T47D (cell line): ENCODE measurements at regions not wholly inside any gene's neighbourhood (a gene's known extent, or its start where the extent isn't known, plus 50 kb on each side); places are given as distances from the start of the nearest gene placed in this dataset.
"Not testable (repeated sequence)": the region's sequence is repeated elsewhere in the genome, so short reads cannot be mapped to it uniquely, and the experiment has no call there.

Experiments used
- DNase-seq, 2 experiments: peaks; one replicate each; pipeline versions ENCODE4 v3.0.0 to v3.0.0-alpha.2; 2011 to 2012; ENCODE audit warnings: low read depth in 1 of 2, low spot score in 1 of 2
- JUND ChIP-seq: IDR thresholded peaks from 2 replicates; pipeline ENCODE4 v1.6.1; 2012; ENCODE audit warnings: low read depth
- in situ Hi-C: cut with HindIII; loops from 2 replicates; pipeline ENCODE4 v1.10.0; 2016; ENCODE audit warnings: low sequenced_read_pairs, low pct_unique_long_range_greater_than_20kb

- TF ChIP-seq JUND: no peak
- DNase-seq: no peak
- in situ Hi-C loops: no loop called here
Measured at GRCh38 chr3:112734171-112734570, 93.2 kb upstream of the CCDC80 start.

- no peak for DNase-seq
- in situ Hi-C loops: no loop called here
- no peak for TF ChIP-seq JUND
Measured at GRCh38 chr3:112730210-112730609, 89.3 kb upstream of the CCDC80 start.

- in situ Hi-C loops: no loop called here
- TF ChIP-seq JUND: no peak
- no peak for DNase-seq
Measured at GRCh38 chr3:112721231-112721630, 80.3 kb upstream of the CCDC80 start.

DNA sequence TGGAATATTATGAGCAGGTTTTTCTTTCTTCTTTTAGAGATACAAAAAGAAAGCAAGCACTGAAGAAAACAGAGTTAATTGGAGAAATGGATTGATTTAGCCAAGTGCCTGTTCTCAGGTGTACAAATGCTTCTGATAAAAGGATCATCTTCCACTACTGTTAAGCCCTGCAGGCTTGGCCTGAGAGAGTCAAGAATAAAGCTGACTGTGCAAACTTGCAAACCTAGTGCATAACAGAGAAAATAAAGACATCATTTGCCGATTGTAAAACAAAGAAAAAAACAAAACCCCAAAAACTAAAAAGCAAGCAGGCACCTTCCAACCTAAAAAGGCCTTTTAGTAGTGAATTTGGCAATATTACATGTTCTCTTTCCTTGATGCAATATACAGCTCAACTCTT is 78.0 kb upstream of the CCDC80 start:
- no peak for DNase-seq
- TF ChIP-seq JUND: no peak
- in situ Hi-C loops: no loop called here

DNA sequence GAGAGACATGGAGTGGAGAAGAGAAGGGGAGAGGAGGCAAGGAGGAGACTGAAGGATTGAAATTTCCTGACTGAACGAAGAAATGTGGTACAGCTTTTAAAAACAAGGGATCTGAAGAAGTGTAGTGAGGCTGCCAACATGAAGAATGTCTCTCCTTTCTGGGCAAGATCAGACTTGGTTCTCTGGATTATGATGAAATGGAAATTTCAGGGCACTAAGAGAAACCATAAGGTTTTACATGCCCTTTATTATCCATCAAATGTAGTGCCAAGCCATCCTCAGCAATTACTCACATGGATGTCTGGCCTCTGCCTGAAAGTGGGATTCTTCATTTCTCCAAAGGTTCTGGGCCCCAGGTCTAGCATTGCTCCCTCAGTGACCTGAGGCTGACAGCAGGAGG is 77.6 kb upstream of the CCDC80 start:
- TF ChIP-seq JUND: no peak
- in situ Hi-C loops: no loop called here
- no peak for DNase-seq

DNA sequence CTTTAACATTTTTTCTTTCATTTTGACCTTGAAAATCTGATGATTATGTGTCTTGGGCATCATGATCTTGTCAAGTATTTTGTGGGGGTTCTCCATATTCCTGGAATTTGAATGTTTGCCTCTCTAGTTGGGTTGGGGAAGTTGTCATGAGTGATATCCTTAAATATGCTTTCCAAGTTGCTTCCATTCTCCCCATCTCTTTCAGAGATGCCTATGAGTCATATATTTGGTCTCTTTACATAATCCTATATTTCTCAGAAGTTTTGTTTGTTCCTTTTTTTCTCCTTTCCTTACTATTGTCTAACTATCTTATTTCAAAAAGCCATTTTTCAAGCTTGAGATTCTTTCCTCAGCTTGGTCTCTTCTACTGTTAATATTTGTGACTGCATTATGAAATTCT is 69.0 kb upstream of the CCDC80 start:
- TF ChIP-seq JUND: no peak
- in situ Hi-C loops: no loop called here
- DNase-seq: no peak

DNA sequence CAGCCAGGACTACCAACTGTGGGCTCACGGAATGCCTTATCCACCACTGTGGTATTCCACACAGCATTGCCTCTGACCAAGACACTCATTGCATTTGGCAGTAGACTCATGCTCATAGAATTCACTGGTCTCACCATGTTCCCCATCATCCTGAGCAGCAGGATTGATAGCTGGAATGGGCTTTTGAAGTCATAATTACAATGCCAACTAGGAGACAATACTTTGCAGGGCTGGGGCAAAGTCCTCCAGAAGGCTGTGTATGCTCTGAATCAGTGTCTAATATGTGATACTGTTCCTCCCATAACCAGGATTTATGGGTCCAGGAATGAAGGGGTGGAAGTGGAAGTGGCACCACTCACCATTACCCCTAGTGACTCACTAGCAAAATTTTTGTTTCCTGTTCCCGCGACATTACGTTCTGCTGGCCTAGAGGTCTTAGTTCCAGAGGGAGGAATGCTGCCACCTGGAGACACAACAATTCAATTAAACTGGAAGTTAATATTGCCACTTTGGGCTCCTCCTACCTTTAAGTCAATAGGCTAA is 58.6 kb upstream of the CCDC80 start:
- TF ChIP-seq JUND: no peak
- in situ Hi-C loops: no loop called here
- peak in 1 of 2 experiments; percentile 43 for DNase-seq

DNA sequence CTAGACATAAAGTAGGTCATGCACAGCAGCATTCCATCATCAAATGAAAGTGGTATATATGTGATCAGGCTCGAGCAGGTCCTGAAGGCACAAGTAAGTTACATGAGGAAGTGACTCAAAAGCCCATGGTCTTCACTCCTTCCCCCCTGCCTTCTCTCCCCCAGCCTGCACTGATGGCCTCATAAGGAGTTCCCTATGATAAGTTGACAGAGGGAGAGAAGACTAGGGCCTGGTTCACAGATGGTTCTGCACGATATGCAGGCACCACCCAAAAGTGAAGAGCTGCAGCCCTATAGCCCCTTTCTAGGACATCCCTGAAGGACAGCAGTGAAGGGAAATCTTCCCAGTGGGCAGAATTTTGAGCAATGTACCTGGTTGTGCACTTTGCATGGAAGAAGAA is 57.5 kb upstream of the CCDC80 start:
- DNase-seq, in situ Hi-C loops: not testable (repeated sequence)

DNA sequence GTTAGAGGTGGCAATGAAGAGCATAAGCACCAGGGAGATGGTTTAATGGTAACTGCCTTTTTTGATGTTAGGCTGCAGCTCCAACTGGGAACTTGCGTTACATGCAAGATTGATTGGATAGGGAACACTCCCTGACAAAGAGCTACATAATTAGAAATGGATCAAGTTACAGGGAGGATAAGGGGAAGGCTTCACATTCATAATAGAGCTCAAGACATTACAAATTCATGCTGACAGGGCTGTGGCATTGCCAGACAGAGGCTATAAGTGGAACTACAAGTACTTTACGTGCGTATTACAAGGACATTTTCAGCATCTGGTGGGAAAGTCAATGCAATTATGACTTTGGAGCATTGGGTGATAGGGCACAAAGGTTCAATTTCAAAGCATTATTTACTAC is 55.3 kb upstream of the CCDC80 start:
- in situ Hi-C loops, DNase-seq: not testable (repeated sequence)

GRCh38 chr3:112695377-112696108 is 54.6 kb upstream of the CCDC80 start:
- in situ Hi-C loops, DNase-seq: not testable (repeated sequence)

GRCh38 chr3:112694906-112695305 is 54.0 kb upstream of the CCDC80 start:
- in situ Hi-C loops, DNase-seq: not testable (repeated sequence)

DNA sequence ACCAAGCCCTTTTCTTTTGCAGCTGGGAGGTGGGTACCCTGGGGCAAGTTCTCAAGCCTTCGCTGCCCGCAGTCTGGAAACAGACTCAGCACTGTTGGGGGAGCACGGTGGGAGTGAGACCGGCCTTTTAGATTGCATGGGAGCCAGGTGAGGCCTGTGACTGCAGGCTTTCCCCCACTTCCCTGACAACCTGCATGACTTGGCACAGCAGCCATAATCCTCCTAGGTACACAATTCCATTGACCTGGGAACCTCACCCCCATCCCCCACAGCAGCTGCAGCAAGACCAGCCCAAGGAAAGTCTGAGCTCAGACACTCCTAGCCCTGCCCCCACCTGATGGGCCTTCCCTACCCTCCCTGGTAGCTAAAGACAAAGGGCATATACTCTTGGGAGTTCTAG is 52.2 kb upstream of the CCDC80 start:
- in situ Hi-C loops: no loop called here
- TF ChIP-seq JUND: no peak
- no peak for DNase-seq
